ENCODE measurements at regions not wholly inside any gene's neighbourhood (a gene's known extent, or its start where the extent isn't known, plus 50 kb on each side); places are given as distances from the start of the nearest gene placed in this dataset.

DNA sequence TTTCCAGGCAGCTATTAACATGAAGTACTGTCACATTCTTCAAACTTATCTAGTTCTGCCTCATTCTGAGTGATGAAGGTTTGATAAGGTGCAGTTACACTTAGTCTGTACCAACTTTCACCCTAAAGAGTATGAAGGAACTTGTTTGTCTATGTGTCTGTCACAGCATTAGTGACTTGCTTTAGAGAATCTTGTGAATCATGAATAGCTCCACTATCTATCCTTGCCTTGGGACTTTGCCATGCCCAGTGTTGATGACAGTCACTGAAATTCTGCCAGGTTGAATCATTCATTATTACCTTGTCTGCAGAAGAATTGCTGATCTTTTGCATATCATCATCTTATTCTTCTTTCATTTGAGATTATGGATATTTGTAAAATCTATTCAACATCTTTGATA, 50.9 kb upstream of the A1CF start:
- Histone ChIP-seq H4K20me1 (replicated peaks; ENCODE audit: control insufficient read depth, extremely low read depth, insufficient read depth, low read length) (no peaks in the 10 kb centered on the region), H2AFZ (ENCODE audit: low read depth, low read length) (no peak overlapping the region), H3K36me3 (ENCODE audit: control insufficient read depth in 2 of 2, extremely low read depth in 1 of 2, insufficient read depth in 2 of 2, low read length in 2 of 2) (no peaks in the 10 kb centered on the region), H3K9ac (replicated peaks; ENCODE audit: extremely low read depth, insufficient read depth, low read length) (no peak overlapping the region), H3K27ac (ENCODE audit: insufficient read depth, low read depth, low read length) (no peak overlapping the region), H3K79me2 (ENCODE audit: control insufficient read depth, insufficient read depth, low read length) (no peaks in the 10 kb centered on the region), H3K4me3 (replicated peaks in 1 of 3; ENCODE audit: insufficient read depth in 1 of 3, low read depth in 1 of 3, low read length in 3 of 3) (no peak overlapping the region), H3K4me1 (ENCODE audit: control insufficient read depth, extremely low read depth, insufficient read depth, low read length) (no peaks in the 10 kb centered on the region), H3K4me2 (ENCODE audit: insufficient read depth, low read length) (no peak overlapping the region), H3K9me3 (replicated peaks; ENCODE audit: control insufficient read depth, insufficient read depth, low read length) (no peaks in the 10 kb centered on the region), H3K9me1 (replicated peaks; ENCODE audit: control insufficient read depth, extremely low read depth, insufficient read depth, low read length) (no peaks in the 10 kb centered on the region), H3K27me3 (ENCODE audit: control insufficient read depth in 2 of 2, insufficient read depth in 2 of 2, low read length in 2 of 2) (peaks cover 6 to 20% of the 10 kb centered on the region in 2 experiments)
- dilution Hi-C loops (cut with MboI; ENCODE audit: extremely low pct_ligation_motif_present, low sequenced_read_pairs) (no loop called here), intact Hi-C loops (cut with micrococcal nuclease) (no loop called here)
- TF ChIP-seq MYC (IDR thresholded peaks at IDR 0.05; ENCODE audit: low read depth, low read length) (no peak), GATA2 (IDR thresholded peaks at IDR 0.05; ENCODE audit: insufficient read depth, insufficient read length, low read depth, low read length) (no peak), POLR2AphosphoS5 (IDR thresholded peaks at IDR 0.05; ENCODE audit: insufficient read depth, low read depth, low read length) (no peak)
- TF ChIP-seq, protein P1, sequence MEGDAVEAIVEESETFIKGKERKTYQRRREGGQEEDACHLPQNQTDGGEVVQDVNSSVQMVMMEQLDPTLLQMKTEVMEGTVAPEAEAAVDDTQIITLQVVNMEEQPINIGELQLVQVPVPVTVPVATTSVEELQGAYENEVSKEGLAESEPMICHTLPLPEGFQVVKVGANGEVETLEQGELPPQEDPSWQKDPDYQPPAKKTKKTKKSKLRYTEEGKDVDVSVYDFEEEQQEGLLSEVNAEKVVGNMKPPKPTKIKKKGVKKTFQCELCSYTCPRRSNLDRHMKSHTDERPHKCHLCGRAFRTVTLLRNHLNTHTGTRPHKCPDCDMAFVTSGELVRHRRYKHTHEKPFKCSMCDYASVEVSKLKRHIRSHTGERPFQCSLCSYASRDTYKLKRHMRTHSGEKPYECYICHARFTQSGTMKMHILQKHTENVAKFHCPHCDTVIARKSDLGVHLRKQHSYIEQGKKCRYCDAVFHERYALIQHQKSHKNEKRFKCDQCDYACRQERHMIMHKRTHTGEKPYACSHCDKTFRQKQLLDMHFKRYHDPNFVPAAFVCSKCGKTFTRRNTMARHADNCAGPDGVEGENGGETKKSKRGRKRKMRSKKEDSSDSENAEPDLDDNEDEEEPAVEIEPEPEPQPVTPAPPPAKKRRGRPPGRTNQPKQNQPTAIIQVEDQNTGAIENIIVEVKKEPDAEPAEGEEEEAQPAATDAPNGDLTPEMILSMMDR (IDR thresholded peaks at IDR 0.05; ENCODE audit: extremely low read depth in 1 of 2, insufficient read depth in 1 of 2, low read depth in 1 of 2, low read length in 2 of 2), result no peak
- BruUV-seq (replicated peaks), result no TSS peak
- ChIA-PET POLR2A (no interaction called here), CTCF (interaction anchor here (0.7 to 1.2 kb wide), 2 partner anchors 15 to 40 kb away, joined by 3 read pairs; no protein-coding TSS in a partner anchor)
- no peak for DNase-seq (ENCODE audit: low read depth, low spot score)
- FAIRE-seq, result no peak

DNA sequence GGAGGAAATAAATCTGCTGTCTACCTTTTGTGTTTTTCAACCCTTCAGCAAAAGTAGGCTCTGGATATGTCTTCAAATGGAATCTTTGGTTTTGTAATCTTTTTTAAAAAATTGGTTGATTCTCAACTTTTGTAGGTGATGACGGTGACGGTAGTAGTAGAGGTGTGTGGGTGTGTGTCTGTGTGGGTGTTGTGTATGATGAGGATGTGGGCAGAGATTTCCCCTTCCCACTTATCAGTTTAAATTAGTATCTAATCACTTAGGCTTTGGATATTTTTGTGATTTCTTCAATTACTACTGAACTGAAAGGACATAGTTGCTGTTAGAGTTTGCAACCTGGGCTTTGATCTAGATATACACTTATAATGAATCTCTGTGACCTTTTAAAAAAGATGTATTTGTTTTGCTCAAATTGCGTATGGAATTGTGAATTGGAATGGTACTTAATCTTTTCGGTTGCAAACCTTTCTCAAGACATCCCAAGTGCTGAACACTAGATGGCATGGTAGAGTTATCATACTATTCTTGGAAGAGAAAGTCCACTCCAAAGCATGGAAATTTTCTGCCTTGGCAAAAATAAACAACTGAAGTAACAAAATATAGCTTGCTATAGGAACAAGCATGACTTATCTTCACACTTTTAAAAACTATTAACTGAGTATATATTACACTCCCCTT, 51.9 kb upstream of the A1CF start:
- Histone ChIP-seq H2AFZ (ENCODE audit: low read depth, low read length) (no peak overlapping the region), H3K9me3 (replicated peaks; ENCODE audit: control insufficient read depth, insufficient read depth, low read length) (no peaks in the 10 kb centered on the region), H3K79me2 (ENCODE audit: control insufficient read depth, insufficient read depth, low read length) (no peaks in the 10 kb centered on the region), H3K36me3 (ENCODE audit: control insufficient read depth in 2 of 2, extremely low read depth in 1 of 2, insufficient read depth in 2 of 2, low read length in 2 of 2) (no peaks in the 10 kb centered on the region), H3K4me2 (ENCODE audit: insufficient read depth, low read length) (no peak overlapping the region), H4K20me1 (replicated peaks; ENCODE audit: control insufficient read depth, extremely low read depth, insufficient read depth, low read length) (no peaks in the 10 kb centered on the region), H3K27ac (ENCODE audit: insufficient read depth, low read depth, low read length) (no peak overlapping the region), H3K27me3 (ENCODE audit: control insufficient read depth in 2 of 2, insufficient read depth in 2 of 2, low read length in 2 of 2) (peaks cover 6 to 16% of the 10 kb centered on the region in 2 experiments), H3K4me3 (replicated peaks in 1 of 3; ENCODE audit: insufficient read depth in 1 of 3, low read depth in 1 of 3, low read length in 3 of 3) (no peak overlapping the region), H3K9me1 (replicated peaks; ENCODE audit: control insufficient read depth, extremely low read depth, insufficient read depth, low read length) (no peaks in the 10 kb centered on the region), H3K9ac (replicated peaks; ENCODE audit: extremely low read depth, insufficient read depth, low read length) (no peak overlapping the region), H3K4me1 (ENCODE audit: control insufficient read depth, extremely low read depth, insufficient read depth, low read length) (no peaks in the 10 kb centered on the region)
- ChIA-PET POLR2A (no interaction called here), CTCF (no interaction called here)
- intact Hi-C loops (cut with micrococcal nuclease), result no loop called here
- peak; percentile 77 for FAIRE-seq
- no peak for TF ChIP-seq POLR2AphosphoS5 (IDR thresholded peaks at IDR 0.05; ENCODE audit: insufficient read depth, low read depth, low read length)
- TF ChIP-seq FOS (IDR thresholded peaks at IDR 0.05; ENCODE audit: borderline replicate concordance, insufficient read depth, low read length), result no peak
- TF ChIP-seq POLR2A (IDR thresholded peaks at IDR 0.05; ENCODE audit: low read depth, low read length), result no peak
- TF ChIP-seq EZH2 (IDR thresholded peaks at IDR 0.05; ENCODE audit: borderline replicate concordance, low read depth, low read length, severe bottlenecking), result no peak
- TF ChIP-seq, protein P1 (IDR thresholded peaks at IDR 0.05; ENCODE audit: extremely low read depth in 1 of 2, insufficient read depth in 1 of 2, low read depth in 1 of 2, low read length in 2 of 2), result peak; percentile 21 to 40
- TF ChIP-seq MYC (IDR thresholded peaks at IDR 0.05; ENCODE audit: low read depth, low read length), result no peak
- peak; percentile 43 for DNase-seq (ENCODE audit: low read depth, low spot score)
- BruUV-seq (replicated peaks), result no TSS peak
- dilution Hi-C loops (cut with MboI; ENCODE audit: extremely low pct_ligation_motif_present, low sequenced_read_pairs), result no loop called here

All from endothelial cell of umbilical vein (primary cell).